Esophagus mucosa (tissue), 1 donor: ENCODE measurements at regions not wholly inside any gene's neighbourhood (a gene's known extent, or its start where the extent isn't known, plus 50 kb on each side); places are given as distances from the start of the nearest gene placed in this dataset.
"Not testable (repeated sequence)": the region's sequence is repeated elsewhere in the genome, so short reads cannot be mapped to it uniquely, and the experiment has no call there.

Experiments used
- ATAC-seq: fragments of 200-7000 bp; cut with Tn5 transposase; one replicate; pipeline ENCODE4 v1.9.1; 2020
- donor health status: DM: yes; HTN: yes; CAD: no.

- ATAC-seq, result no peak
Observed at GRCh38 chr7:149633976-149634945, 136.7 kb upstream of the ZNF746 start.

- not testable (repeated sequence) for ATAC-seq
Observed at GRCh38 chr7:149628361-149629149, 130.9 kb upstream of the ZNF746 start.

GRCh38 chr7:149627911-149628310, 130.3 kb upstream of the ZNF746 start:
- ATAC-seq, result no peak

GRCh38 chr7:149626972-149627371, 129.4 kb upstream of the ZNF746 start:
- no peak for ATAC-seq

DNA sequence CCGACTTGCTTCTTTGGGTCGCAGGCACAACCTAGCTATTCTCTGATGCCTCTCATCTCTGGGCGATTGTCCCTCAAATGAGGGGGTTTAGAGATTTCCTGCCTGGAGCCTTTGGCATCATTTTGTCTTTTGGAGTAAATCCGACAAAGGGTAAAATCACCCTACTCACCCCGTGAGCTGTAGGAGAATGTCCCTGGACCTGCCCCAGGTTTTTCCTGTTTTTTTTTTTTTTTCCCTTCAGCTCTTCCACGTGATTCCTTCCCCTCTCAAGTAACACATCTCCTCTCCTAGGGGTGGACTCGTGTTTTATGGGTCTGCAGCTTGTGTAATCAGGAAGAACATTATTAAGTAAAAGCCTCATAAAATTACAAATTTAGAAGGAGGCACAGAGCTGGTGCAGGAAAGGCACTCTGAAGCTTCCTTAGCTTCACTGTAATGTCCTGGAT, 128.4 kb upstream of the ZNF746 start:
- no peak for ATAC-seq

DNA sequence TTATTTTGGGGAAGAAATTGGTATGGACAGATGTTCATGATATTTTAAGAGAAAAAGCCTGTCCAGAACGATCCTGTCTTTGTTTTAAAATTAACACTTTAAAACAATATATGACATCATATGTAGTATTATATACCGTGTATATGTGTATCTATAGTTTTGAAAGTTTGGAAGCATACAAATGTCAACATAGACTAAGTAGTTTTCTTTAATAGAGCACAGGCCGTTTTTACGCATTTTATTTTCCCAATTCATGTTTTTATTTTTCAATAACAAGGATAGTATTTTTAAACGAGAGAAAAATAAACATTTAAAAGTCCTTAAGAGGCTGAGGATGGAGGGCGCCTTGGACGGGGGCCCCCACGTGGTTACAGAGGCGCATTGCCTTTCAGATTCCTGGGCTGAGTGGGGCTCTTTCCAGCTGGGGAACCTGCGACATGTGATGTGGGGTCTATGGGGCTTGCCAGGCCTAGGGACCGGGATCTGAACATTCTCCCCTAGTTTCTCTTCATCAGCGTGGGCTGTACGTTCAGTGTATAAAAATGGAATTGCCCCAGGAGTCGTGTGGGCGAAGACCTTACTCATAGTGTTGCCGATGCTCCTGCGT, 127.8 kb upstream of the ZNF746 start:
- ATAC-seq, result no peak

- ATAC-seq, result peak; percentile 98
Observed at GRCh38 chr7:149624419-149625339, 127.1 kb upstream of the ZNF746 start.

DNA sequence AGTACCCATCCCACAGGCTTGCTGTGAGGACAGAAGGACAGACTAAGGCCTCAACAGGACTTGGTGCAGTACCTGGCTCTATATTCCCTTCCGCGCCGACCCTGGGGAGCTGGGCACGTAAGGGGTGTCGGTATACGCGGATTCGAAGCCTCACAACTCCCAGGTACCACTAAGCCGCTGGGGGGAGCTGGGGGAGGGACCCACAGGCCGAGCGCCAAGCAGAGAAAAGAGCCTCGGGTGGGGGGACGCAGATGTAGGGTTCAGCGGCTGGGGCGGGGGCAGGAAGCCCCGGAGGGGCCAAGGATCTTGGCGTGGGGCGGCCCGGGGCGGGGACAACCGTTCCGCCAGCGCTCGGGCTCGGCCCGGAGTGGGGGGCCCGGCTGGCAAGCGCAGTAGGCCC, 126.4 kb upstream of the ZNF746 start:
- ATAC-seq, result peak; percentile 42

- peak; percentile 10 for ATAC-seq
Observed at GRCh38 chr7:149623262-149623997, 125.8 kb upstream of the ZNF746 start.

DNA sequence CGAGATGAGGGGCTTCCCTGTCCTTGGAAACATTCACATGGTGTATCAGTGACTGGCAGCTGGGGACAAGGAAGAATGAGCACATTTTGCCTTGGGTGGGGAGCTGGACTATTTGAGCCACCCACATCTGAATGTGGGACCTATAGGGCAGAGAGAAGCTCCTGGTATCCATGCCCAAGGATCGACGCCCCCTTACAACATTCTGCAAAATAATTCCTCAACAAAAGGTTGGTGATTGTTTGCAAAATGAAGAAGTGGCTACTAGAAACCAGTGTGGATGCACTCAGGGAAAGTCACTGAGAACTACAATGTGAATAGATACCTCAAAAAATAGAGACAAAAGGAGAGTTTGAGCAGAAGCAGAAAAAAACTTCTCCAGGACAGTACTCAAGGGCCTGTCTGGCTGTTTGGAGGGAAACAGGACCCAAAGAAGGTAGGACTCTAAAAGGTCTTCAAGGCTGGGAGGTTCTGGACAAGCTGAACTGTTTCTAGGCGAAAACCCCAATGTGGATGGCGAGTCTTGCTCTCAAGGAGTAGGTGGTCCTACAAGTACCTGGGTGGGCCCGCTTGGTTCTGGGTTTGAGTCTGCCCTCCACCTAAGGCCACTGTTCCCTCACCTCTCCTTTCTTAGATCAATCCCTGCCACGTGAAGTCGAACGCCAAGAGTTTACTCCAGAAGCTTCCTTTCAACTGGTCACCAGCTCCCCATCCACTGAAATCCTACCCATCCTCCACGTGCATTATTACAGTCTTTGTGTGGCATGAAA, 125.0 kb upstream of the ZNF746 start:
- ATAC-seq, result no peak

DNA sequence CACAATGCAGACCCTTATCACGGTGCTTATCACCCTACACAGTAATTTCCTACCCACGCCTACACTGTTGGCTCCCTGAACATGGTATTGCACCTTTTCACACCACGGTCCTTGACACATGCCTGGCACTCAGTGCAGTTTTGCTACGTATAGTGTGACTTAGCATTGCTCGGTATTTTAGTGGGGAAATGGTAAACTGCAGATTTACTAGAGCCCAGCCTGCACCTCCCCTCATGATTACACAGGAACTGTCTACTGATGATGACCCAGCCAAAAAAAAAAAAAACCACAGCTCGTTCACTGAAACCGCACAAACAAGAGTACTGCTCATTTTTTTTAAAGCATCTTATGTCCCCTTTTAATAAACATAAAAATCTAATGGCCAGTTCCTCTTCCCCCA, 124.2 kb upstream of the ZNF746 start:
- ATAC-seq, result no peak

- no peak for ATAC-seq
Observed at GRCh38 chr7:149620961-149621360, 123.4 kb upstream of the ZNF746 start.

DNA sequence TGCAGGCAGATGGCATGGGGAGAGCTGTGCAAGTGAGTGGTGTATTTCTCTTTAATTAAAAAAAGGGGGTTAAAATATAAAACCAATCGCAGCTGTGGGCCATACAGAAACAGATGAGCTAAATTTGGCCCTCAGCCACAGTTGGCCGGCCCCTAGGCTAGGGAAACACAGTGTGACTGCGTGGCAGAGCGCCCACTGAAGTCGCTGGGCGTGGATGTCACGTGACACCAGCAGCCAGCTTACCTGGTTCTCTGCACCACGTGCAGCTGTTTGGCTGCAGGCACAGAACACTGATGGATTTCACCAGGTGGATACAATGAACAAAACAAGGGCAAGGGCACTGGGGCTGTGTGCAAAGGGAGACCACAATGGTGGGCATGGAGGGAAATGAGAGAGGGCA, 119.3 kb upstream of the ZNF746 start:
- no peak for ATAC-seq

- no peak for ATAC-seq
Observed at GRCh38 chr7:149615690-149616270, 118.2 kb upstream of the ZNF746 start.

DNA sequence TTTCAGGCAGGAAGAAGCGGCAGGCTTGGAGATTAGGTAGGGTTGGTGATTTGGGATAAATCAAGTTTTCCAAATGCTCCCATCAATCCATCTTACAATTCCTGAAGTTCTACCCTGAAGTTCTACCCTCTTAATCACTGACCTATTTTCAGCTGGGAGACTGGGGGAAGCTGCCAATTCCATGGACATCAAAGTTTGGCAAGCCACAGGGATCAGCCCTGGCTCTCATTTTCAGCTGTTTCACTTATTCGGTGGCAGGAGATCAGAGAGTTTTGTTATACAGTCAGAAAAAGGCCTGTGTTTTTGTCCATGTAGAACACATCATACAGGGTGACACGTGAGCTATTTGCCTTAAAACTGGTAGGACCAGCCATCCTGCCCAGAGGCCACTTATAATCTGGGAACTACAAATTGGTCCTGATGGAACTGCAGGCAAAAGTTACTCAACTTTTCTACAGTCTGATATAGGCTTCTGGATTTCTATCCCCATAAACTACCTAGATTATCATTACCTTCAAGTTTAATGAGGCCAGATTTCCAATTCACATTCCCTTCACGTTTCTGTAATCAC, 112.9 kb upstream of the ZNF746 start:
- ATAC-seq, result peak; percentile 36

DNA sequence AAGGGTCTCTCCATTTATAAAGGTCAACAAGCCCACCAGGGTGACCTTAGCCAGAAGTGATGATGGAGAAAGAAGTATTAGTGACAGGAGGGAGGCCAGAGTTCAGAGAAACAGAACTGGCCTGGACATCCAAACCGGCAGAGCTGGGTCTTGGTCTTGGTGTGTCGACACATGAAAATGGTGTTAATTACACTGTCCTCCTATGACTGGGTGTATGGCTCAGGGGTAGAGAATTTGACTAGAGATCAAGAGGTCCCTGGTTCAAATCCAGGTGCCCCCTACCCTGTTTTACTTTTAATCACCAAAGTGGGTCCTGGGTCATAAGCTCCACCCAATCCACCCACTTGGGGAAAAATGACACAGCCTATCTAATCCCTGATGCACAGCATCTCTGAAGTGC, 110.6 kb upstream of the ZNF746 start:
- ATAC-seq, result no peak

GRCh38 chr7:149607683-149608082, 110.1 kb upstream of the ZNF746 start:
- ATAC-seq, result no peak

DNA sequence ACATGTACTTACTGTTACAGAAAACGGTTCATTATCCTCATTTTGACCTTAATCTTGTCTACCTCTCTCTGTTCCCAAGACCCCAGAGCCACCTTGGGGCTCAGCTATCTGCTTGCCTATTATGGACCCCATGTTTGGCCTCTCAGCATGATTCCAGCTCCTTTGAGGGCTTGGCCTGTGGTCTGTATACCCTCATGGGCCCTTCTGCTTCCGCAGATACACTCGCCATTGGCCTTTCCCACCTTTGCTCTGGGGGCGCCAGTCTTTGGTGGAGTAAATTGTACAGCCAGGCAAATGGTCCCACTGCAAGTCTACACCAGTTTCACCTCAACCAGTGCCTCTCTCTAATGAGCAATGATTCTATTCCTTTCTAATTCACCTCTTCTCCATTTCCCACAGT, 109.2 kb upstream of the ZNF746 start:
- no peak for ATAC-seq

- ATAC-seq, result no peak
Observed at GRCh38 chr7:149605696-149606095, 108.1 kb upstream of the ZNF746 start.

- no peak for ATAC-seq
Observed at GRCh38 chr7:149604521-149604920, 106.9 kb upstream of the ZNF746 start.
